Brain microvascular endothelial cell (primary cell): ENCODE measurements at regions not wholly inside any gene's neighbourhood (a gene's known extent, or its start where the extent isn't known, plus 50 kb on each side); places are given as distances from the start of the nearest gene placed in this dataset.
"Not testable (repeated sequence)": the region's sequence is repeated elsewhere in the genome, so short reads cannot be mapped to it uniquely, and the experiment has no call there.

Experiments
- DNase-seq: peaks from one replicate; pipeline ENCODE4 v3.0.0-alpha.2; 2020
- H3K27ac ChIP-seq: fragments of 250-450 bp; sonication (Bioruptor Pico); 2 replicates; pipeline ENCODE4 v1.5.1; 2020; ENCODE audit warnings: mild to moderate bottlenecking, moderate library complexity
- H3K27me3 ChIP-seq: fragments of 250-450 bp; sonication (Bioruptor Pico); replicated peaks from 2 replicates; pipeline ENCODE4 v1.5.1; 2020; ENCODE audit warnings: mild to moderate bottlenecking
- H3K36me3 ChIP-seq: fragments of 250-450 bp; sonication (Bioruptor Pico); replicated peaks from 2 replicates; pipeline ENCODE4 v1.5.1; 2020; ENCODE audit warnings: mild to moderate bottlenecking
- H3K4me3 ChIP-seq: 2 replicates; pipeline ENCODE4 v1.5.1; 2011; ENCODE audit warnings: low read depth, mild to moderate bottlenecking, control low read depth, low read length, moderate library complexity
- CTCF ChIP-seq: IDR thresholded peaks from 2 replicates; pipeline ENCODE4 v1.5.1; 2011; ENCODE audit warnings: low read depth, mild to moderate bottlenecking, moderate library complexity, low read length, control low read depth, inconsistent platforms; ENCODE audit errors: missing control alignments
- in situ Hi-C: cut with HindIII; loops from 2 replicates; pipeline ENCODE4 v1.10.0; 2017; ENCODE audit warnings: low sequenced_read_pairs, low pct_ligation_motif_present

DNA sequence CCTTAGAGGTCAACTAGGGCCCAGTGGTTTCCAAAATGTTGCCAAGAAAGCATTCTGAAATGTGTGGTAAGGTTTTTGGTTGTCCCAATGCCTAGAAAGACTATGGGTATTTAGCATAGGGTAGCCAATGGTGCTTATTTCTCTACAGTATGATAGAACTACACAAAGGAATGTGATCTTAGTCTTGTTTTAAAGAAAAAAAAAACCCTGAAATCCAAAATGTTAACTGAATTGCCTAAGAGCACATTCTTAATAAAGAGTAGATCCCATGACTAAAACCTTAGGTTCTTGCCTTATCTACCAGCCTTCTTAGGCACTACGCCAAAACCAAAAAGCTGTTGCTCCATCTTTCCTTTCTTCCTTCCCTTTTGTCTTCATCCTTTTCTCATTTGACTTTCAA lies 428.2 kb downstream of the MRPL39 start:
- Histone ChIP-seq H3K27ac (no peak overlapping the region), H3K36me3 (no peaks in the 10 kb centered on the region), H3K4me3 (no peak overlapping the region), H3K27me3 (no peaks in the 10 kb centered on the region)
- no peak for DNase-seq
- no peak for TF ChIP-seq CTCF
- in situ Hi-C loops: no loop called here

GRCh38 chr21:25176637-25177412 lies 430.5 kb downstream of the MRPL39 start:
- no peaks in the 10 kb centered on the region for H3K27me3 ChIP-seq
- no peak overlapping the region for H3K27ac ChIP-seq
- H3K4me3 ChIP-seq: no peak overlapping the region
- no peak for TF ChIP-seq CTCF
- in situ Hi-C loops: no loop called here
- no peaks in the 10 kb centered on the region for H3K36me3 ChIP-seq
- no peak for DNase-seq

DNA sequence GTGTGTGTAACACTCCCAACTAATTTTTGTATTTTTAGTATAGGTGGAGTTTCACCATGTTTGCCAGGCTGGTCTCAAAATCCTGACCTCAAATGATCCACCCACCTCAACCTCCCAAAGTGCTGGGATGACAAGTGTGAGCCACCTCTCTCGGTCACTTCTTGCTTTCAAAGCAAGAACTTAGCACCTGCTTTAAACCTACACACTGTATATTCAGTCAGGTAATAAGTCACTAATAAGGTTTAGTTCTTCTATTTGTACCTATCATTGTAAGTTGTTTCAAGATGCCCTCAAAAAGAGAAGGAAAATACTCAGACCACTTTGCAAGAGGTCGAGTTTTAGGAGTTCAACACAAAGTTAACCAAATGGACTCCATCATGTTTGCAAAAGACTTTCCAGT lies 431.3 kb downstream of the MRPL39 start:
- H3K27ac ChIP-seq: no peak overlapping the region
- no peaks in the 10 kb centered on the region for H3K36me3 ChIP-seq
- DNase-seq: no peak
- no peaks in the 10 kb centered on the region for H3K27me3 ChIP-seq
- in situ Hi-C loops: no loop called here
- TF ChIP-seq CTCF: no peak
- H3K4me3 ChIP-seq: no peak overlapping the region

DNA sequence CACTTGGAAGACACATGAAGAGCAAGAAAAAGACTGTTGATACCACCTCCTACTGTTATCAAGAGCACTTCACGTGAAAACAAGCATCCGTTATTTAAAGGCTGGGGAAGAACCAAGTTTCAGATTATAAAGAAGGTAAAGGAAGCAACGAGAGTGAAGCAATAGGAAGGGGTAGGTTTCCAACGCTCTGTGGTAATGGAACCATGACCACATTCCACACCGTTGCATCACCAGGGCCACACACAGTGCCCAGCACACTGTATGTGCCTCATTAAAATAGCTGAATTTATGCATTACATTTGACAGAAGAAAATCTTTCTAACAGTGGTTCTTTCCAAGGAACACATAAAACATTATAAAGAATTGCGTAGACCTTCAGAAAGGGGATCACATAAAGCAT lies 435.8 kb downstream of the MRPL39 start:
- TF ChIP-seq CTCF: no peak
- no peaks in the 10 kb centered on the region for H3K27me3 ChIP-seq
- no peak for DNase-seq
- in situ Hi-C loops: no loop called here
- no peak overlapping the region for H3K27ac ChIP-seq
- no peak overlapping the region for H3K4me3 ChIP-seq
- no peaks in the 10 kb centered on the region for H3K36me3 ChIP-seq

GRCh38 chr21:25170681-25171080 lies 436.6 kb downstream of the MRPL39 start:
- in situ Hi-C loops: no loop called here
- no peak overlapping the region for H3K27ac ChIP-seq
- H3K27me3 ChIP-seq: no peaks in the 10 kb centered on the region
- no peak overlapping the region for H3K4me3 ChIP-seq
- H3K36me3 ChIP-seq: no peaks in the 10 kb centered on the region
- no peak for DNase-seq
- no peak for TF ChIP-seq CTCF

- in situ Hi-C loops: no loop called here
- no peak for TF ChIP-seq CTCF
- no peaks in the 10 kb centered on the region for H3K36me3 ChIP-seq
- H3K27me3 ChIP-seq: no peaks in the 10 kb centered on the region
- no peak overlapping the region for H3K4me3 ChIP-seq
- no peak for DNase-seq
- H3K27ac ChIP-seq: no peak overlapping the region
Observed at GRCh38 chr21:25169370-25169769, 437.9 kb downstream of the MRPL39 start.

DNA sequence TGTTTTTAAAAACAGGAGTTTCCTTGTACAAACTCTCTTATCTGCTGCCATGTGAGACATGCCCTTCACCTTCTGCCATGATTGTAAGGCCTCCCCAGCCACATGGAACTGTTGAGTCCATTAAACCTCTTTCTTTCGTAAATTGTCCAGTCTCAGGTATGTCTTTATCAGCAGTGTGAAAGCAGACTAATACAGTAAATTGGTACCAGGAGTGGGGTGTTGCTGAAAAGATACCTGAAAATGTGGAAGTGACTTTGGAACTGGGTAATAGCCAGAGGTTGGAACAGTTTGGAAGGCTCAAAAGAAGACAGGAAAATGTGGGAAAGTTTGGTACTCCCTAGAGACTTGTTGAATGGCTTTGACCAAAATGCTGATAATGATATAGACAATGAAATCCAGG lies 440.4 kb downstream of the MRPL39 start:
- in situ Hi-C loops, H3K4me3 ChIP-seq, H3K27ac ChIP-seq, H3K27me3 ChIP-seq, H3K36me3 ChIP-seq, DNase-seq: not testable (repeated sequence)
